Left lung (tissue), 4 donors: ENCODE measurements at regions not wholly inside any gene's neighbourhood (a gene's known extent, or its start where the extent isn't known, plus 50 kb on each side); places are given as distances from the start of the nearest gene placed in this dataset.

ENCODE experiments used
- ATAC-seq: fragments of 200-7000 bp; cut with Tn5 transposase; one replicate; pipeline ENCODE4 v1.9.1; 2020; ENCODE audit warnings: moderate library complexity
- DNase-seq, 4 donors: peaks; one replicate each; pipeline ENCODE4 v3.0.0-alpha.2; 2013 to 2020
- H3K27ac ChIP-seq, 2 donors: fragments of 200-600 bp; sonication (generic) in 1 of 2; one replicate each; pipeline versions ENCODE4 v1.5.0 to v1.8.0; 2020 to 2021
- H3K27me3 ChIP-seq, 2 donors: fragments of 200-600 bp; sonication (generic) in 1 of 2; one replicate each; pipeline versions ENCODE4 v1.5.0 to v1.8.0; 2020 to 2021
- H3K36me3 ChIP-seq, 2 donors: fragments of 200-600 bp; sonication (generic) in 1 of 2; one replicate each; pipeline versions ENCODE4 v1.5.0 to v1.8.0; 2020 to 2021
- H3K4me1 ChIP-seq, 2 donors: fragments of 200-600 bp; one replicate each; pipeline ENCODE4 v1.8.0; 2021
- H3K4me3 ChIP-seq, 2 donors: fragments of 200-600 bp; sonication (generic) in 1 of 2; one replicate each; pipeline versions ENCODE4 v1.5.0 to v1.8.0; 2020 to 2021; ENCODE audit warnings: mild to moderate bottlenecking in 1 of 2
- H3K9me3 ChIP-seq, 2 donors: fragments of 200-600 bp; sonication (generic) in 1 of 2; one replicate each; pipeline versions ENCODE4 v1.5.0 to v1.8.0; 2020 to 2021
- CTCF ChIP-seq, 2 donors: fragments of 200-600 bp; sonication (generic) in 1 of 2; IDR thresholded peaks; one replicate each; pipeline versions ENCODE4 v1.5.0 to v1.8.0; 2021; ENCODE audit warnings: antibody characterized with exemption in 2 of 2
- intact Hi-C, 2 donors: fragments of 100-400 bp; cut with DNase I; formaldehyde crosslinking; loops; one replicate each; pipeline versions ENCODE4 v1.11.2 to v1.14.2; 2022
- donor health status: DM: no; HTN: yes; CAD: no.
- donor health status: DM: no; HTN: no; CAD: no.

GRCh38 chr20:1761116-1761515, 103.5 kb upstream of the SIRPG start:
- Histone ChIP-seq H3K9me3 (no peaks in the 10 kb centered on the region), H3K36me3 (no peaks in the 10 kb centered on the region), H3K4me3 (no peak overlapping the region), H3K4me1 (peaks cover 0 to 18% of the 10 kb centered on the region in 2 donors), H3K27ac (no peak overlapping the region), H3K27me3 (peaks cover 0 to 7% of the 10 kb centered on the region in 2 donors)
- DNase-seq = no peak
- TF ChIP-seq CTCF (IDR thresholded peaks at IDR 0.05) = no peak
- intact Hi-C loops = no loop called here
- ATAC-seq = no peak

GRCh38 chr20:1758765-1759164, 101.2 kb upstream of the SIRPG start:
- H3K9me3 ChIP-seq = no peaks in the 10 kb centered on the region
- intact Hi-C loops = no loop called here
- H3K36me3 ChIP-seq = no peaks in the 10 kb centered on the region
- ATAC-seq = no peak
- no peaks in the 10 kb centered on the region for H3K27me3 ChIP-seq
- no peak overlapping the region for H3K27ac ChIP-seq
- peaks cover 0 to 15% of the 10 kb centered on the region in 2 donors for H3K4me1 ChIP-seq
- no peak overlapping the region for H3K4me3 ChIP-seq
- DNase-seq = no peak
- no peak for TF ChIP-seq CTCF (IDR thresholded peaks at IDR 0.05)

- Histone ChIP-seq H3K27ac (peak overlapping the region in 1 of 2 donors; percentile 58), H3K4me1 (peaks cover 0 to 15% of the 10 kb centered on the region in 2 donors), H3K36me3 (no peaks in the 10 kb centered on the region), H3K4me3 (no peak overlapping the region), H3K9me3 (no peaks in the 10 kb centered on the region), H3K27me3 (no peaks in the 10 kb centered on the region)
- no peak for TF ChIP-seq CTCF (IDR thresholded peaks at IDR 0.05)
- DNase-seq (no peak), ATAC-seq (no peak)
- intact Hi-C loops = no loop called here
Observed at GRCh38 chr20:1757606-1758512, 100.3 kb upstream of the SIRPG start.

GRCh38 chr20:1757072-1757471, 99.5 kb upstream of the SIRPG start:
- no peaks in the 10 kb centered on the region for H3K27me3 ChIP-seq
- peaks cover 0 to 15% of the 10 kb centered on the region in 2 donors for H3K4me1 ChIP-seq
- H3K27ac ChIP-seq = peak overlapping the region in 1 of 2 donors; percentile 58
- DNase-seq = no peak
- no peak overlapping the region for H3K4me3 ChIP-seq
- intact Hi-C loops = no loop called here
- no peaks in the 10 kb centered on the region for H3K9me3 ChIP-seq
- H3K36me3 ChIP-seq = no peaks in the 10 kb centered on the region
- no peak for TF ChIP-seq CTCF (IDR thresholded peaks at IDR 0.05)
- no peak for ATAC-seq

GRCh38 chr20:1754749-1755148, 97.2 kb upstream of the SIRPG start:
- H3K27ac ChIP-seq = no peak overlapping the region
- H3K27me3 ChIP-seq = no peaks in the 10 kb centered on the region
- no peak overlapping the region for H3K4me3 ChIP-seq
- no peak for DNase-seq
- no peak for ATAC-seq
- intact Hi-C loops = no loop called here
- H3K9me3 ChIP-seq = no peaks in the 10 kb centered on the region
- no peaks in the 10 kb centered on the region for H3K36me3 ChIP-seq
- H3K4me1 ChIP-seq = peaks cover 0 to 15% of the 10 kb centered on the region in 2 donors
- TF ChIP-seq CTCF (IDR thresholded peaks at IDR 0.05) = no peak
